Suprapubic skin (tissue), 4 donors: ENCODE measurements at regions not wholly inside any gene's neighbourhood (a gene's known extent, or its start where the extent isn't known, plus 50 kb on each side); places are given as distances from the start of the nearest gene placed in this dataset.
"Not testable (repeated sequence)": the region's sequence is repeated elsewhere in the genome, so short reads cannot be mapped to it uniquely, and the experiment has no call there.

Source experiments
- DNase-seq, 2 donors: peaks; one replicate each; pipeline ENCODE4 v3.0.0-alpha.2; 2019; ENCODE audit warnings: low spot score in 2 of 2
- H3K27ac ChIP-seq: fragments of 200-600 bp; sonication (generic); one replicate; pipeline ENCODE4 v1.5.1; 2019
- H3K27me3 ChIP-seq: fragments of 200-600 bp; sonication (generic); one replicate; pipeline ENCODE4 v1.5.1; 2019
- H3K36me3 ChIP-seq: fragments of 200-600 bp; sonication (generic); one replicate; pipeline ENCODE4 v1.5.1; 2019
- H3K4me1 ChIP-seq: fragments of 200-600 bp; sonication (generic); one replicate; pipeline ENCODE4 v1.5.1; 2019
- H3K4me3 ChIP-seq: fragments of 200-600 bp; sonication (generic); one replicate; pipeline ENCODE4 v1.5.1; 2019; ENCODE audit warnings: mild to moderate bottlenecking
- H3K9me3 ChIP-seq: fragments of 200-600 bp; sonication (generic); one replicate; pipeline ENCODE4 v1.5.1; 2019
- CTCF ChIP-seq, 2 donors: fragments of 200-600 bp in 1 of 2; fragments of 450-650 bp in 1 of 2; sonication (generic) in 1 of 2; IDR thresholded peaks; one replicate each; pipeline ENCODE4 v1.5.1; 2016 to 2019; ENCODE audit warnings: antibody characterized with exemption in 2 of 2, mild to moderate bottlenecking in 1 of 2, moderate library complexity in 1 of 2
- EP300 ChIP-seq: sonication (generic); formaldehyde crosslinking; IDR thresholded peaks from one replicate; pipeline ENCODE4 v1.6.1; 2017; ENCODE audit warnings: antibody characterized with exemption
- POLR2A ChIP-seq, 2 donors: fragments of 450-650 bp; IDR thresholded peaks; one replicate each; pipeline ENCODE4 v1.6.1; 2017; ENCODE audit warnings: antibody characterized with exemption in 2 of 2, mild to moderate bottlenecking in 2 of 2, moderate library complexity in 2 of 2
- POLR2AphosphoS5 ChIP-seq, 3 donors: sonication (generic); formaldehyde crosslinking; IDR thresholded peaks; one replicate each; pipeline ENCODE4 v1.6.1; 2017; ENCODE audit warnings: antibody characterized with exemption in 3 of 3
- WGBS: methylation state at CpG from one replicate; pipeline ENCODE4 v1.1.5; 2018; 5-methylcytosine and 5-hydroxymethylcytosine counted together

- no peak overlapping the region for H3K27ac ChIP-seq
- no peaks in the 10 kb centered on the region for H3K9me3 ChIP-seq
- no peak overlapping the region for H3K4me3 ChIP-seq
- TF ChIP-seq POLR2A (IDR thresholded peaks at IDR 0.05) (no peak), CTCF (IDR thresholded peaks at IDR 0.05) (no peak), POLR2AphosphoS5 (IDR thresholded peaks at IDR 0.05) (no peak), EP300 (no peak)
- H3K36me3 ChIP-seq, result peaks cover 28% of the 10 kb centered on the region
- no peak for DNase-seq
- peaks cover 4% of the 10 kb centered on the region for H3K4me1 ChIP-seq
- H3K27me3 ChIP-seq, result no peaks in the 10 kb centered on the region
- WGBS, result 74% methylated on average over 5 of the region's 5 CpGs
These were observed 69.0 kb downstream of the SEPTIN7 start for GRCh38 chr7:35869810-35870209.

- H3K27ac ChIP-seq, result no peak overlapping the region
- H3K9me3 ChIP-seq, result no peaks in the 10 kb centered on the region
- H3K4me3 ChIP-seq, result no peak overlapping the region
- no peaks in the 10 kb centered on the region for H3K27me3 ChIP-seq
- peaks cover 12% of the 10 kb centered on the region for H3K36me3 ChIP-seq
- TF ChIP-seq EP300, result no peak
- no peak for TF ChIP-seq POLR2AphosphoS5 (IDR thresholded peaks at IDR 0.05)
- TF ChIP-seq CTCF (IDR thresholded peaks at IDR 0.05), result no peak
- no peak for TF ChIP-seq POLR2A (IDR thresholded peaks at IDR 0.05)
- DNase-seq, result no peak
- peaks cover 4% of the 10 kb centered on the region for H3K4me1 ChIP-seq
These were observed 71.0 kb downstream of the SEPTIN7 start for GRCh38 chr7:35871856-35872255.

- no peaks in the 10 kb centered on the region for H3K4me1 ChIP-seq
- no peaks in the 10 kb centered on the region for H3K9me3 ChIP-seq
- H3K27ac ChIP-seq, result no peak overlapping the region
- no peak for DNase-seq
- no peaks in the 10 kb centered on the region for H3K27me3 ChIP-seq
- TF ChIP-seq POLR2AphosphoS5 (IDR thresholded peaks at IDR 0.05), result no peak
- peaks cover 3% of the 10 kb centered on the region for H3K36me3 ChIP-seq
- 21% methylated on average over 1 of the region's 1 CpG for WGBS
- no peak overlapping the region for H3K4me3 ChIP-seq
These were observed 74.0 kb downstream of the SEPTIN7 start for GRCh38 chr7:35874886-35875285.

- Histone ChIP-seq H3K9me3 (no peaks in the 10 kb centered on the region), H3K27me3 (no peaks in the 10 kb centered on the region), H3K36me3 (peaks cover 3% of the 10 kb centered on the region), H3K4me1 (no peaks in the 10 kb centered on the region), H3K4me3 (no peak overlapping the region), H3K27ac (no peak overlapping the region)
- no peak for TF ChIP-seq POLR2AphosphoS5 (IDR thresholded peaks at IDR 0.05)
- TF ChIP-seq CTCF (IDR thresholded peaks at IDR 0.05), result no peak
- no peak for TF ChIP-seq POLR2A (IDR thresholded peaks at IDR 0.05)
- no peak for TF ChIP-seq EP300
- no peak for DNase-seq
- 66% methylated on average over 2 of the region's 2 CpGs for WGBS
These were observed 74.4 kb downstream of the SEPTIN7 start for GRCh38 chr7:35875292-35875691.

DNA sequence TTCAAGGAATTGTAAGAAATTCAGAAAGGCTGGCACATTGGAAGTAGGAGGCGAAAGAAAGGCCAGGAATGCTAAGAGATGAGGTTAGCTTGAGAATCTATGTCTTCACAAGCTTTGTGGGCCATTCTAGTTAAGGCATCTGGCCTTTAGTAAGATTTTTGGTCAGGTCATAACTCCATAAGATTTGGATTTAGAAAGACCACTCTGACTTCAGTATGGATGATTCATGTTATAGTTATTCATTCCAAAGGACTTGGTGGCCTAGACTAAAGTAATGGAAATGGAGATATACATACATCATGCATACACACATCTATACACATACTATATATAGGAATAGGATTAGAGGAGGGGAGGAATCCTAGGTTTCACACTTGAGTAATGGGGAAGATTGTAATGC, 77.5 kb downstream of the SEPTIN7 start:
- DNase-seq, result no peak
- TF ChIP-seq POLR2AphosphoS5 (IDR thresholded peaks at IDR 0.05) (no peak), CTCF (IDR thresholded peaks at IDR 0.05) (no peak), POLR2A (IDR thresholded peaks at IDR 0.05) (no peak), EP300 (no peak)
- Histone ChIP-seq H3K9me3 (no peaks in the 10 kb centered on the region), H3K36me3 (peaks cover 10% of the 10 kb centered on the region), H3K4me1 (no peaks in the 10 kb centered on the region), H3K27me3 (no peaks in the 10 kb centered on the region), H3K4me3 (no peak overlapping the region), H3K27ac (no peak overlapping the region)
- WGBS, result 97% methylated on average over 1 of the region's 1 CpG

DNA sequence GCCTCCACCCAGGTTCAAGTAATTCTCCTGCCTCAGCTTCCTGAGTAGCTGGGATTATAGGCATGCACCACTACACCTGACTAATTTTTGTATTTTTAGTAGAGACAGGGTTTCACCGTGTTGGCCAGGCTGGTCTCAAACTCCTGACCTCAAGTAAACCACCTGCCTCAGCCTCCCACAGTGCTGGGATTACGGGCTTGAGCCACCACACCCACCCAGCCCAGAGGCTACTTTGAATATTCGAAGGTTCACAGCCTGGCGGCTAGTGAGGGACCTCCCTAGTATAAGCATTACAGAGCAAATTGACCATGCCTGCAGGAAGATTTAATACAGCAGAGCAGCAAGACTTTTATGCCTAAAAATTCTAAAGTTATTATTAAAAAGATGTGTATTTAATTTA, 86.6 kb downstream of the SEPTIN7 start:
- peaks cover 34% of the 10 kb centered on the region for H3K36me3 ChIP-seq
- H3K9me3 ChIP-seq, H3K27me3 ChIP-seq, DNase-seq, H3K4me3 ChIP-seq, H3K4me1 ChIP-seq, H3K27ac ChIP-seq: not testable (repeated sequence)
- 83% methylated on average over 4 of the region's 4 CpGs for WGBS
